Keratinocyte (primary cell): ENCODE measurements at regions not wholly inside any gene's neighbourhood (a gene's known extent, or its start where the extent isn't known, plus 50 kb on each side); places are given as distances from the start of the nearest gene placed in this dataset.

Experiments
- EZH2 ChIP-seq: IDR thresholded peaks from one replicate; pipeline ENCODE4 v1.6.1; 2012; ENCODE audit warnings: inconsistent platforms, mild to moderate bottlenecking, low read length, moderate library complexity
- TF ChIP-seq, protein P1 (sequence below), 3 experiments: IDR thresholded peaks in 1 of 3; conservative IDR thresholded peaks in 1 of 3; optimal IDR thresholded peaks in 1 of 3; 2 replicates in 2 of 3; 3 replicates in 1 of 3; pipeline versions ENCODE3 to v1.5.1; 2011; ENCODE audit warnings: low read length in 3 of 3, mild to moderate bottlenecking in 3 of 3, moderate library complexity in 2 of 3, control low read depth in 1 of 3, inconsistent platforms in 1 of 3; ENCODE audit not compliant: insufficient read depth in 2 of 3; ENCODE audit errors: extremely low read depth in 1 of 3

DNA sequence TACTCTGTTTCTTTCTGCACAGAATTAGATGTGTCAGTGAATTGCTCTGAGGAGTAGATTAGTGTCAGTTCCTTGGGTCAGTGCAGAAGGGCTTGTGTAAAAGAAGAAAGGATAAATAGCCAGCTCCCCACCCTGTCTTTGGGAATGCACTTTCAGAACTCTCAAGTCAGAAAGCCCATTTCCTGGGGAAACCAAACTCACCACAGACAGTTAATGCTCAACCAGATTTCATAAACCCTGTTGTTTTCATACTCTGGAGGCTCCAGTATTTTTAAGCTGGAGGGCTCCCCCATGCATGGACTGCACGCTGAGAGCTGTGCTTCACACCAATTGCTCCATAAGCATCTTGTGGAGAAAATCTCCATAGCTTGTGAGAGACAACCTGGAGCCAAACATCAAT, 449.7 kb downstream of the CDH26 start:
- TF ChIP-seq, protein P1, sequence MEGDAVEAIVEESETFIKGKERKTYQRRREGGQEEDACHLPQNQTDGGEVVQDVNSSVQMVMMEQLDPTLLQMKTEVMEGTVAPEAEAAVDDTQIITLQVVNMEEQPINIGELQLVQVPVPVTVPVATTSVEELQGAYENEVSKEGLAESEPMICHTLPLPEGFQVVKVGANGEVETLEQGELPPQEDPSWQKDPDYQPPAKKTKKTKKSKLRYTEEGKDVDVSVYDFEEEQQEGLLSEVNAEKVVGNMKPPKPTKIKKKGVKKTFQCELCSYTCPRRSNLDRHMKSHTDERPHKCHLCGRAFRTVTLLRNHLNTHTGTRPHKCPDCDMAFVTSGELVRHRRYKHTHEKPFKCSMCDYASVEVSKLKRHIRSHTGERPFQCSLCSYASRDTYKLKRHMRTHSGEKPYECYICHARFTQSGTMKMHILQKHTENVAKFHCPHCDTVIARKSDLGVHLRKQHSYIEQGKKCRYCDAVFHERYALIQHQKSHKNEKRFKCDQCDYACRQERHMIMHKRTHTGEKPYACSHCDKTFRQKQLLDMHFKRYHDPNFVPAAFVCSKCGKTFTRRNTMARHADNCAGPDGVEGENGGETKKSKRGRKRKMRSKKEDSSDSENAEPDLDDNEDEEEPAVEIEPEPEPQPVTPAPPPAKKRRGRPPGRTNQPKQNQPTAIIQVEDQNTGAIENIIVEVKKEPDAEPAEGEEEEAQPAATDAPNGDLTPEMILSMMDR (optimal IDR thresholded peaks at IDR 0.05 in 1 of 3, IDR thresholded peaks at IDR 0.05 in 1 of 3, conservative IDR thresholded peaks at IDR 0.05 in 1 of 3; ENCODE audit: extremely low read depth in 1 of 3, insufficient read depth in 2 of 3, low read length in 3 of 3) = no peak
- TF ChIP-seq EZH2 = no peak
